Neuronal stem cell (in vitro differentiated cells): ENCODE measurements at regions not wholly inside any gene's neighbourhood (a gene's known extent, or its start where the extent isn't known, plus 50 kb on each side); places are given as distances from the start of the nearest gene placed in this dataset.

Experiments
- DNase-seq: peaks from one replicate; pipeline ENCODE4 v3.0.0-alpha.2; 2013; ENCODE audit warnings: low spot score
- H2AFZ ChIP-seq: one replicate; pipeline ENCODE4 v1.6.1; 2013; ENCODE audit warnings: mild to moderate bottlenecking, low read length, inconsistent platforms
- H2AK5ac ChIP-seq: 2 replicates; pipeline ENCODE4 v1.6.1; 2013; ENCODE audit warnings: low read depth, mild to moderate bottlenecking, inconsistent platforms, low read length, moderate library complexity, mixed read lengths
- H2BK120ac ChIP-seq: 2 replicates; pipeline ENCODE4 v1.6.1; 2013; ENCODE audit warnings: low read depth, mild to moderate bottlenecking, inconsistent platforms, low read length, moderate library complexity, mixed read lengths
- H2BK12ac ChIP-seq: one replicate; pipeline ENCODE4 v1.6.1; 2013; ENCODE audit warnings: low read length, inconsistent platforms
- H2BK15ac ChIP-seq: 2 replicates; pipeline ENCODE4 v1.6.1; 2013; ENCODE audit warnings: mild to moderate bottlenecking, low read length, inconsistent platforms, mixed read lengths
- H2BK5ac ChIP-seq: one replicate; pipeline ENCODE4 v1.6.1; 2013; ENCODE audit warnings: inconsistent platforms, mild to moderate bottlenecking, low read length, moderate library complexity
- H3K14ac ChIP-seq: one replicate; pipeline ENCODE4 v1.6.1; 2013; ENCODE audit warnings: low read length, inconsistent platforms
- H3K18ac ChIP-seq: 2 replicates; pipeline ENCODE4 v1.6.1; 2013; ENCODE audit warnings: low read length, inconsistent platforms
- H3K23ac ChIP-seq: 2 replicates; pipeline ENCODE4 v1.6.1; 2013; ENCODE audit warnings: low read depth, mild to moderate bottlenecking, mixed read lengths, low read length, inconsistent platforms; ENCODE audit not compliant: poor library complexity
- H3K27ac ChIP-seq: replicated peaks from 3 replicates; pipeline ENCODE4 v1.5.1; 2013; ENCODE audit warnings: low read length, inconsistent platforms
- H3K27me3 ChIP-seq, 3 experiments: 2 replicates each; pipeline ENCODE4 v1.6.1; 2013; ENCODE audit warnings: low read length in 3 of 3, mild to moderate bottlenecking in 2 of 3, inconsistent platforms in 1 of 3, low read depth in 1 of 3, mixed read lengths in 1 of 3, moderate library complexity in 1 of 3; ENCODE audit not compliant: control insufficient read depth in 3 of 3, insufficient read depth in 3 of 3
- H3K36me3 ChIP-seq, 2 donors: replicated peaks in 1 of 2; 2 replicates each; pipeline ENCODE4 v1.6.1; 2013; ENCODE audit warnings: low read length in 2 of 2; ENCODE audit not compliant: control insufficient read depth in 2 of 2, insufficient read depth in 2 of 2
- H3K4ac ChIP-seq: 2 replicates; pipeline ENCODE4 v1.6.1; 2013; ENCODE audit warnings: inconsistent platforms, mild to moderate bottlenecking, low read length, moderate library complexity
- H3K4me1 ChIP-seq, 2 donors: 1 replicate in 1 of 2; 2 replicates in 1 of 2; pipeline ENCODE4 v1.6.1; 2013; ENCODE audit warnings: low read length in 2 of 2, low read depth in 1 of 2; ENCODE audit not compliant: control insufficient read depth in 2 of 2, insufficient read depth in 1 of 2
- H3K4me2 ChIP-seq: one replicate; pipeline ENCODE4 v1.6.1; 2013; ENCODE audit warnings: mild to moderate bottlenecking, low read length, inconsistent platforms; ENCODE audit not compliant: insufficient read depth, poor library complexity, severe bottlenecking
- H3K4me3 ChIP-seq, 2 donors: 2 replicates each; pipeline ENCODE4 v1.5.1; 2013; ENCODE audit warnings: low read length in 2 of 2, mild to moderate bottlenecking in 2 of 2, inconsistent platforms in 1 of 2, moderate library complexity in 1 of 2
- H3K79me1 ChIP-seq: one replicate; pipeline ENCODE4 v1.6.1; 2013; ENCODE audit warnings: low read depth, mild to moderate bottlenecking, inconsistent platforms, low read length, moderate library complexity
- H3K9ac ChIP-seq: one replicate; pipeline ENCODE4 v1.6.1; 2013; ENCODE audit warnings: mild to moderate bottlenecking, low read depth, low read length, inconsistent platforms; ENCODE audit not compliant: poor library complexity
- H3K9me3 ChIP-seq, 2 donors: replicated peaks in 1 of 2; 2 replicates each; pipeline versions ENCODE3 to v1.6.1; 2013; ENCODE audit warnings: low read length in 2 of 2, mild to moderate bottlenecking in 2 of 2, inconsistent platforms in 1 of 2, low read depth in 1 of 2, mixed read lengths in 1 of 2, moderate library complexity in 1 of 2; ENCODE audit not compliant: control insufficient read depth in 2 of 2, insufficient read depth in 1 of 2
- H4K8ac ChIP-seq: one replicate; pipeline ENCODE4 v1.6.1; 2013; ENCODE audit warnings: low read depth, mild to moderate bottlenecking, inconsistent platforms, low read length, moderate library complexity
- H4K91ac ChIP-seq: one replicate; pipeline ENCODE4 v1.6.1; 2013; ENCODE audit warnings: low read length, low read depth, mild to moderate bottlenecking, inconsistent platforms; ENCODE audit not compliant: poor library complexity
- WGBS, 2 donors: extraction: QIAGEN DNeasy Blood & Tissue Kit; methylation state at CpG; one replicate each; pipeline ENCODE4 v1.1.7; 2013; ENCODE audit warnings: missing lambda C conversion rate in 2 of 2, mixed read lengths in 1 of 2; ENCODE audit not compliant: insufficient read length in 2 of 2, insufficient replicate concordance in 1 of 2; ENCODE audit errors: extremely low coverage in 2 of 2; 5-methylcytosine and 5-hydroxymethylcytosine counted together

DNA sequence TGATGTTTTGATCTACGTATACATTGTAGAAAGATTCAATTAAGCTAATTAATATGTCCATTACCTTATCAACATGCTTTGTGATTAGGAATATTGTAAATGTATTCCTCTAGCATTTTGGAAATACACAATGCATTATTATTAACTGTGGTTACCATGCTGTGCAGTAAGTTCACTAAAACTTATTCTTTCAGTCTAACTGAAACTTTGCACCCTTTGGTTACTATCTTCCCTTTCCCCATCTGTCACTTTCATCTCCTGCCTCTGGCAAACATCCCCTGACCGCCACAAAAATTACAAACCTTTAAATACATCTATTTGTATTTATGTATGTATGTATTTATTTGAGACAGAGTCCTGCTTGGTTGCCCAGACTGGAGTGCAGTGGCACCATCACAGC, 388.0 kb downstream of the NYAP2 start:
- Histone ChIP-seq H3K27ac (no peak overlapping the region), H3K9ac (no peak overlapping the region), H3K36me3 (no peaks in the 10 kb centered on the region), H3K14ac (no peak overlapping the region), H2BK12ac (no peak overlapping the region), H3K4me2 (no peak overlapping the region), H2BK120ac (no peak overlapping the region), H2AK5ac (no peak overlapping the region), H4K8ac (no peak overlapping the region), H2BK5ac (no peak overlapping the region), H3K4me1 (no peaks in the 10 kb centered on the region), H3K79me1 (no peaks in the 10 kb centered on the region), H2BK15ac (no peak overlapping the region), H3K4me3 (no peak overlapping the region), H3K9me3 (no peaks in the 10 kb centered on the region), H3K27me3 (no peaks in the 10 kb centered on the region), H3K23ac (no peak overlapping the region), H2AFZ (no peak overlapping the region), H3K18ac (no peak overlapping the region), H4K91ac (no peak overlapping the region), H3K4ac (no peak overlapping the region)
- no CpG with 5 or more reads among the region's 2 CpGs for WGBS, 2 donors
- no peak for DNase-seq

- no peak overlapping the region for H3K14ac ChIP-seq
- H3K9me3 ChIP-seq, result no peaks in the 10 kb centered on the region
- no peak overlapping the region for H3K4ac ChIP-seq
- H2AFZ ChIP-seq, result no peak overlapping the region
- no peak overlapping the region for H4K8ac ChIP-seq
- no peaks in the 10 kb centered on the region for H3K36me3 ChIP-seq
- H2BK12ac ChIP-seq, result no peak overlapping the region
- no peak overlapping the region for H3K27ac ChIP-seq
- H2BK5ac ChIP-seq, result no peak overlapping the region
- no peak overlapping the region for H4K91ac ChIP-seq
- no peak overlapping the region for H2BK120ac ChIP-seq
- WGBS, 2 donors, result no CpG with 5 or more reads among the region's 2 CpGs
- DNase-seq, result no peak
- H3K4me3 ChIP-seq, result no peak overlapping the region
- H3K4me1 ChIP-seq, result peaks cover 0 to 3% of the 10 kb centered on the region in 2 donors
- no peak overlapping the region for H2BK15ac ChIP-seq
- no peak overlapping the region for H3K23ac ChIP-seq
- H3K4me2 ChIP-seq, result no peak overlapping the region
- H2AK5ac ChIP-seq, result no peak overlapping the region
- no peaks in the 10 kb centered on the region for H3K79me1 ChIP-seq
- no peaks in the 10 kb centered on the region for H3K27me3 ChIP-seq
- H3K9ac ChIP-seq, result no peak overlapping the region
- H3K18ac ChIP-seq, result no peak overlapping the region
Observed at GRCh38 chr2:225781991-225782390, 382.5 kb downstream of the NYAP2 start.

DNA sequence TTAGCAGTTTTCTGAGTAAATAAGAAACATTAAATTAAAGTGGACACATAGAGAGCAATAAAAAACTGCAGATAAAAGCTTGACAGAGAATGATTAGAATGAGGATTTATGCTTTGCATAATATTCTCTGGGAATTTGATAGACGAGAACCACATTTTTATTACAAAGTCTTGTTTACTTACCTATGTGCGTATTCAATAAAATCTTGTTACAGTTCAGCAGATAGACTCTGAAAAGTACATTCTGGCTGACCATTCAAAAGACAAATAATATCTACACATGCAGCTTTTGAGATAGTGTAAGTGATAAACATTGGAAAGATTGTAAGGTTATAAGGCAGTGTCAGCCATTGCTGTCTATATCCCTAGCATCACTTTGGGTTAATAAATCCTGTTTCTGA, 381.6 kb downstream of the NYAP2 start:
- Histone ChIP-seq H3K4me3 (no peak overlapping the region), H3K9me3 (no peaks in the 10 kb centered on the region), H3K18ac (no peak overlapping the region), H3K4ac (no peak overlapping the region), H2AK5ac (no peak overlapping the region), H2BK15ac (no peak overlapping the region), H3K4me1 (peaks cover 0 to 3% of the 10 kb centered on the region in 2 donors), H3K23ac (no peak overlapping the region), H3K4me2 (no peak overlapping the region), H4K91ac (no peak overlapping the region), H3K14ac (no peak overlapping the region), H4K8ac (no peak overlapping the region), H3K9ac (no peak overlapping the region), H3K27ac (no peak overlapping the region), H2AFZ (no peak overlapping the region), H2BK5ac (no peak overlapping the region), H2BK120ac (no peak overlapping the region), H3K27me3 (no peaks in the 10 kb centered on the region), H3K79me1 (no peaks in the 10 kb centered on the region), H3K36me3 (no peaks in the 10 kb centered on the region), H2BK12ac (no peak overlapping the region)
- no CpG with 5 or more reads among the region's 2 CpGs for WGBS, 2 donors
- DNase-seq, result no peak

DNA sequence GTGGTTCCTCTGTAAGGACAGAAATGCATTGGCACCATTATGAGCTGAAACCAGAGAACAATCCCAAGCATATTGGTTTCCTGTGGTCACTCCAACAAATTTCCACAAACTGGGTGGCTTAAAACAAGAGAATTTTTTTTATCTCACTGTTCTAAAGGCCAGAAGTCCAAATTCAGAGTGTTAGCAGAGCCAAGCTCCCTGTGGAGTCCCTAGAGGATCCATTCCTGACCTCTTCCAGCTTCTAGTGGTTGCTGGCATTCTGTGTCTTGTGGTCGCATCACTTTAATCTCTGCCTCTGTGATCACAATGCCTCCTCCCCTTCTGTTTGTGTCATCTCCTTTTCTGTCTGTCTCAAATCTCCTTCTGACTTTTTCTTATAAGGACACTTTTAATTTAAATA, 380.3 kb downstream of the NYAP2 start:
- no CpG with 5 or more reads among the region's 1 CpG for WGBS, 2 donors
- Histone ChIP-seq H3K23ac (no peak overlapping the region), H3K4me3 (no peak overlapping the region)

More for the DNA sequence above, 380.3 kb downstream of the NYAP2 start:
- Histone ChIP-seq H3K4me2 (no peak overlapping the region), H2AK5ac (no peak overlapping the region), H2BK15ac (no peak overlapping the region), H3K9ac (no peak overlapping the region), H3K27ac (no peak overlapping the region), H3K14ac (no peak overlapping the region), H4K91ac (no peak overlapping the region), H3K18ac (no peak overlapping the region), H2AFZ (no peak overlapping the region), H3K4ac (no peak overlapping the region), H2BK120ac (no peak overlapping the region), H3K4me1 (peaks cover 0 to 3% of the 10 kb centered on the region in 2 donors), H3K27me3 (no peaks in the 10 kb centered on the region), H4K8ac (no peak overlapping the region), H3K79me1 (no peaks in the 10 kb centered on the region), H3K36me3 (no peaks in the 10 kb centered on the region), H2BK12ac (no peak overlapping the region), H2BK5ac (no peak overlapping the region), H3K9me3 (no peaks in the 10 kb centered on the region)
- DNase-seq, result no peak
